AG09309 (cell line): ENCODE measurements at regions not wholly inside any gene's neighbourhood (a gene's known extent, or its start where the extent isn't known, plus 50 kb on each side); places are given as distances from the start of the nearest gene placed in this dataset.

ENCODE experiments used
- DNase-seq: peaks from one replicate; pipeline ENCODE4 v3.0.0-alpha.2; 2010; ENCODE audit warnings: low read depth
- H3K4me3 ChIP-seq: 2 replicates; pipeline ENCODE4 v1.5.1; 2011; ENCODE audit warnings: mild to moderate bottlenecking, low read depth, low read length, moderate library complexity; ENCODE audit not compliant: control insufficient read depth
- CTCF ChIP-seq: IDR thresholded peaks from 2 replicates; pipeline ENCODE4 v1.5.1; 2011; ENCODE audit warnings: mild to moderate bottlenecking, low read depth, low read length, inconsistent platforms; ENCODE audit not compliant: insufficient read depth, control insufficient read depth; ENCODE audit errors: missing control alignments

- TF ChIP-seq CTCF = no peak
- no peak overlapping the region for H3K4me3 ChIP-seq
- DNase-seq = no peak
These were observed 249.6 kb downstream of the GPAM start for GRCh38 chr10:111933937-111934336.

- no peak for DNase-seq
- no peak for TF ChIP-seq CTCF
- H3K4me3 ChIP-seq = no peak overlapping the region
These were observed 248.6 kb downstream of the GPAM start for GRCh38 chr10:111934931-111935330.

DNA sequence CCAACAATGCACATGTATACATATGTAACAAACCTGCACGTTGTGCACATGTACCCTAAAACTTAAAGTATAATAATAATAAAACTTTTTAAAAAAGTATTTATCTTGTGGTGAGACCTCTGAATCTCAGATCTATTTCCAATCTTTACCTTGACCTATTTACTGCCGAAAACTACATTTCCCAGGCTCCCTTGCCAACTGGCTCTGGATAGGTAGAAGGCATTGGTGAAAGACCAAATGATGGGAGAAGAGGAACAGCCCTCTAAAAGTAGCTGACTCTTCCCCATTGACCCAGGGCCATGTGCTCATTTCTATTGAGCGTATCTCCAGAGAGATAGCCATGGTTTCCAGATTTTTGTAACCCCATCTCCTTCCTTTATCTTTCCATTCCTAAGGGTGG is 247.4 kb downstream of the GPAM start:
- TF ChIP-seq CTCF = no peak
- no peak for DNase-seq
- H3K4me3 ChIP-seq = no peak overlapping the region

DNA sequence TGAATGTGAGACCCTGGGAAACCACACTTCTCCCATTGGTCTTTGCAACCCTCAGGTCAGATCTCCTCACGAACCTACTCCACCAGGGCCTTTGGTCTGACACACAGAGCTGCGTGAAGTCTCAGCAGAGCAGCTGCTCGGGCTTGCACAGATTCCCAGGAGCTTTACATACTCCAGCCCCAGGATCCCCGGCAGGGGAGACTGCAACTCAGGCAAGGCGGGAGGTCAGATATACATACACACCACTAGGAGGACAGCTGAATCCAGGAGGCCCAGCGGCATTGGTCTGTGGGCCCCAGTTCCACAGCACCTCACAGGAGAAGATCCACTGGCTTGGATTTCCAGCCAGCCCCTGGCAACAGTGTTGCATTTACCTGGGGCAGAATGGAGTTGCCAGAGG is 239.2 kb downstream of the GPAM start:
- DNase-seq = no peak
- TF ChIP-seq CTCF = no peak
- no peak overlapping the region for H3K4me3 ChIP-seq

GRCh38 chr10:111953949-111954348 is 229.6 kb downstream of the GPAM start:
- no peak overlapping the region for H3K4me3 ChIP-seq
- TF ChIP-seq CTCF = no peak
- DNase-seq = no peak

- no peak for TF ChIP-seq CTCF
- no peak for DNase-seq
- no peak overlapping the region for H3K4me3 ChIP-seq
These were observed 229.2 kb downstream of the GPAM start for GRCh38 chr10:111954386-111954785.

- no peak overlapping the region for H3K4me3 ChIP-seq
- no peak for TF ChIP-seq CTCF
- no peak for DNase-seq
These were observed 226.7 kb downstream of the GPAM start for GRCh38 chr10:111956841-111957240.
